Stimulated activated CD4-positive, alpha-beta T cell treated with anti-CD3 and anti-CD28 coated beads, Interleukin-4, amount 100 ng/mL, for 1 hour (primary cell): ENCODE measurements at regions not wholly inside any gene's neighbourhood (a gene's known extent, or its start where the extent isn't known, plus 50 kb on each side); places are given as distances from the start of the nearest gene placed in this dataset.
A peak's percentile ranks its signal among the peaks of the same experiment; 100 is the strongest.

Experiments used
- DNase-seq: peaks from one replicate; pipeline ENCODE4 v3.0.0-alpha.2; 2020

DNA sequence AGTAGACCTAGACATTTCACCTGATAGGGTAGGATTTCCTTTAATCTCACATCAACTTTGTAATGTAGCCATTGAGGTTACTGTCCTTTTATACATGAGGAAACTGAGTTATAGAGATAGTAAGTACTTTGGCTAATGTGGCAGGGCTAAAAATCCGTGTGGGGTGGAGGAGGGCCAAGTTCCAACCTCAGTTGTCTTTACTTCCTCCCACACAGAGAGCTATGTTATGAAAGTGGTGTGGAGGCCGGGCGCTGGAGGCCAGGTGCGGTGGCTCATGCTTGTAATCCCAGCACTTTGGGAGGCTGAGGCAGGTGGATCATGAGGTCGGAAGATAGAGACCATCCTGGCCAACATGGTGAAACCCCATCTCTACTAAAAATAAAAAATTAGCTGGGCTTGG lies 173.3 kb downstream of the PALM2AKAP2 start:
- no peak for DNase-seq

DNA sequence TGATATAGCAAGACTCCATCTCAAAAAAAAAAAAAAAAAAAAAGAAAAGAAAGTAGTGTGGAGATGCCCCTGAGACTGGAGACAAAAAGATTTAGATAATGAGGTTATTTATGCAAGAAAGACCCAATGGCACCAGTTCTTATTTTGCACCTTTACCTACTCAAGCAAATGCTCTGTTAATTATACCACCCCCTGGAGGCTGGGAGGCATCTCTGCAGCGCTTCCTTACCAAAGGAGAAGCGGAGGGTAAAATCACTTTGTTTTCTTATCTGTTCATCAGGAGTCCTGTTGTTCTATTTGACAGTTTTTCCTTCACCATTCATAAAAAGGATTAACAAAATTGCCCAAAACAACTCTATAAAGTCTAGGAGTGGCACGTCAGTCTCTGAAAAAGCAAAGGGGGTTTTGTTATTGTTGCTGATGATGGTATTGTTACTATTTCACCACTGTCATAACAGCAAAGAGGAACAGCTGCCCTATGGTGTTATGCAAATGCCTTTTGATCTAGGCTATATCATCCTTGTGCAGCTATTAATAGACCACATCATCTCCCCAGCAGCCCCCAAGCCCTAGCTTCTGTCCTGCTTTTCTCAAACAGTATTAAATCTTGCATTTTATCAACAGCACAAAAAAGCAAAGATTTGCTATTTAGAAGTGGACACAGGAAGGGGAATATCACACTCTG lies 174.0 kb downstream of the PALM2AKAP2 start:
- DNase-seq = no peak

DNA sequence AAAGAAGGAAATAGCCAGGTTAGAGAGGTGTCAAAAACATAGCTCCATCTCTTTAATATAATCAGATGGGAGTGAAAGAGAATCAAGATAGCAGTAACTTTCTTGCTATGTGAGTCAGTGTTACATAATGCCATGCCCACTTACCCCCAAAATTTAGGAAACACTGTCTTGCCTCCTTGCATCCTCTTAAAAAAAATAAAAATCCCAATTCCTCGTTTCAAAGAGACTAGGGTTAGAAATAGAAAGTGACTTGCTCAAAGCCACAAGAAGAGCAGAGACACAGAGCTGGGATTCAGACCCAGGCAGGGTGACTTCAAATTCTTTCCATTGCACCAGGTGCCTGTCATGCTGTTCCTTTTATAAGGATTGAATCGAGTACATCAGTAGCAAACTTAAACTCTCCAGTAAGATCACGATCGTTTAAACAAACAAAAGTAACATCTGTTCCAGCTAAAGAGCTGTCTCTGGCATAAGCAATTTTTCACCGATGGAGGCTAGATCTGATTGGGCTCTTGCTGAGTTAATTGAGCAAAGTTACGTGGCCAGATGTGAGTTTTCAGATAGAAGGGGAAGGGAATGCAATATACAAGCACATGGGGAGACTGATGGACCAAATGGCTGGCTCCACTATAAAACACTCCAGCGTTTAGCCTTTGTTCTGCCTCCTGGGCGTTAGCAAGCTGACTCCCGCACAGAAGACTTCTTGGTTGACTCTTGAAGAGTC lies 176.9 kb downstream of the PALM2AKAP2 start:
- DNase-seq = no peak

DNA sequence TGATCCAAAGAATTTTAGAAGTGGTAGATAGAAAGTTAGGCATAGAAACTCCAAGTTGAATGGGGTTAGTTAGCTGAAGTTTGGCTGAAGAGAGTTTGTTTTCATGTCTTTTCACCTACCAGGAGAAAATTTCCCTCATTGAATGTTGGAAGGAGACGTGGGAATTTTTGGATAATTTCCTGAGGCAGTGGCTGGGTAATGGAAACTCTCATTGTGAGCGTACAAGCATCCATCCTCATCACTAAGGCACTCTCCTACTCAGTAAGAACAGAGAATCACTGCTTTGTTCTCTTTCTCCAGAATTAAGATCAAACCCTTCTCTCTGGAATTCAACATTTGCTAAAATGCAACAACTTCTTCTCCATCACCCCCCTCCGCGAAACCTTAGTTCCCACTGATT lies 179.7 kb downstream of the PALM2AKAP2 start:
- no peak for DNase-seq

DNA sequence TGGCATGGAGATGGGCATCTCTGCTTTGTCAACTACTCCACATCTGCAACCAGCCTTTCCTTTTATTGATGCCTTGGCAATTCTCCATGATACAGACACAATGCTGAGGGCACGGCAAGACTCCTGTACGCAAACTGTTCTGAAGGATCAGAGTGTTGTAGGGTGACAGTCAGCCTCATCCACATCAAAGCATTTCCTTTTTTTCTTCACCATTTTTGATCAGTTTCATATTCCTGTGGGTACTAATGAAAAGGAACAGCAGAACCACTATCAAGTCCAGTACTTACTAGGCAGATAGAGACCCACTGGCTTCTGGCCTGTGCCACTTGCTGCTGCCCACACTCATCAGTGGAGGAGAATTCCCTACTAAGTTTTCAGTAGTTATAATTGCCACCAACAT lies 181.6 kb downstream of the PALM2AKAP2 start:
- DNase-seq = no peak

DNA sequence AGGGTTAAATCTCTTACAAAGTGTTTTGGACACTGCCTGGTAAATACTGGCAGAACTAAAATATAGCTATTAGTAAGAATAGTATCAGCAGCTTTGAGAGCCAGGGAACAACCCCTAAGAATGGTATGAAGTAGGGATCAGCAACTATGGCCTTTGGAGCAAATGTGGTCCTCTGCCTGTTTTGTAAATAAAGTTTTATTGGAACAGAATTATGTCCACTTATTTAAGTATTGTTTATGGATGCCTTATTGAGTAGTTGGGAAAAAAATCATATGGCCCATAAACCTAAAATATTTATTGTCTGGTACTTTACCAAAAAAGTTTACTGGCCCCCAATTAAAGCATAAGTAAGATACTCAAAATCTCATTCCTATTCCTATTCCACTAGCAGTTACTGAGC lies 182.2 kb downstream of the PALM2AKAP2 start:
- no peak for DNase-seq

DNA sequence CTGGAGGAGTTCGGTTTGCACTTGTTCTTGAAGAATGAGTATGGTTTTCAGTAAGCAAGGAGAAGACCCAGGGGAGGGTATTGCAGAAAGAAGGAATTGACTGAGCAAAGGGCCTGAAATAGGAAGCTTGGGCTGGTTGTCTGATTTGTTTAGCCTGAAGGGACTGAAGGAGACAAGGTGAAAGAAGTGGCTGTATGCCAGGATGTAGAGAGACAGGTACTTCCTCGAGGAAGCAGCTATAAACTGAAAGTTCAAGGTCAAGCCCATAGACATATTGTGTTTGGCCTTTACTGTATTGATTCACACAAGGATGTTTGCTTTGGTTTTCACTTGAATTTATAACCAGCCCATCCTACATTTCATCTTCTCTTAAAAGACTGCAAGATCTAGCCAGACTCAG lies 183.1 kb downstream of the PALM2AKAP2 start:
- no peak for DNase-seq

DNA sequence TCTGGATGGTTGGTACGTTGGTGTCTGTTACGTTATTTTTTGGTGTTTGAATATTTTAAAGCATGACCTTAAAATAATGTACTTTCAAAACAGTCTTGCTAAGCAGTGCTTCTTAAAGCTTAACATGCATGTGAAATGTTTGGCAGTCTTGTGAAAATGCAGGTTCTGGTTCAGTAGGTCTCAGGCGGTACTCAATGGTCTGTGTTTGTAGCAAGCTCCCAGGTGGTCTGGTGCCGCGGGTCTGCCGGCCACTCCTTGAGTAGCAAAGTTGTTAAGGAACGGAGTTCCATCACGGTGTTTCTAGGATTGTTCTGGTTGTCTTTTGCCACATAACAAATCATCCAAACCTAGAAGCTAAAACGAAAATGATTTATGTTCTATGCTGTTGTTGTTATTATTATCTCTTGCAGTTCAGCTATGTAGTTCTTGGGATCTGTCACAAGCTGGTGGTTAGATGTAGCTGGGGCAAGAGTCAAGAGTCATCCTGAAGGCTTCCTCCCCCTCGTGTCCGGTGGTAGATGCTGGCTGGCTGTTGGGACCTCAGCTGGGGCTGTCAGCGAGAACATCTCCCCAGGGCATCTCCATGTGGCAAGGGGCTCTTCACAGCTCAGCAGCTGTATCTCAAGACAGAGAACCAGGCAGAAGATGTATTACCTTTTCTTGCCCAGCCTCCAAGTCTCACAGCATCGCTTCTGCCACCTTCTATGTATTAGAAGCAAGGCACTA lies 186.8 kb downstream of the PALM2AKAP2 start:
- DNase-seq = no peak

DNA sequence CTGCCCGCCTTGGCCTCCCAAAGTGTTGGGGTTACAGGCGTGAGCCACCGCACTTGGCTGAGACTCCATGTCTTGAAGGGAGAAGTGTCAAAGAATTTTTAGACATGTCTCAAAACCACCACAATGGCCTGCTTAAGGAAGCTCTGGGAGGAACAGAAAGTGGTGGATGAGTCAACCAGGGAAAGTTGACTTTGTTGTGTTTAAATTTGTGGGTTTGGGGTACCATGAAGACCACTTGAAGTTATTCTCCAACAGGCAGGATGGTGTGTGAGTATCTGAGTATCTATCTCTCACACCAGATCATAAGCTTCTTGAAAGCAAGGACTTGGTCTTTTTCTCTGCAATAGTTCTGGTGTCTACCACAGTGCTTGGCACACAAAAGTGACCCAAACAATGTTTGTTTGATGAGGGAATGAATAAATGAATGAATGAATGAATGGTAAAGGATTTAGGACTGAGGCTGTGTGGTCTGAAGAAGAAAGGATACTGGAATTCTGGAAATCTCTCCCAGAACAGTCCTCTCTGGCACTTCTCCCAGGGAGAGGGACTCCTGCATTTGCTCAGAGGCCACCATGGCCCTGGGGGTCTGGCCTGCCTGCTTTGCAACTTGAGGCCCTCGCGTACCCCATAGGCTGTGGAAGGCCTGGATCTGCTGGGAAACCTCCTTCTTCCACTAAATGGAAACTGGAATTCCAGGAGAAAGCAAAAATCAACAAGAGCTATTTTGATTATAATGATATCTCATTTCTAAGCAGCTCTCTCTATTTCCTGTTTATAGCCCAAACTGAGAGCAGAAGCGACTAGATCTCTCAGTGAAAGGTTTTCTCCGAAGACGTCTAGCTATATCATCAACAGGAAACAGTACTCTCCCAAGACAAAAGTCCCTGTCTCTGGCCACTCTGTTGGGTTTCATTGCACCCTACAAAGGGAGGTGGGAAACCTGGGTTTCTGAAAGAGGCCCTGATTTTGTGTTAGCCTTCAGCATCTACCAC lies 187.9 kb downstream of the PALM2AKAP2 start:
- no peak for DNase-seq

DNA sequence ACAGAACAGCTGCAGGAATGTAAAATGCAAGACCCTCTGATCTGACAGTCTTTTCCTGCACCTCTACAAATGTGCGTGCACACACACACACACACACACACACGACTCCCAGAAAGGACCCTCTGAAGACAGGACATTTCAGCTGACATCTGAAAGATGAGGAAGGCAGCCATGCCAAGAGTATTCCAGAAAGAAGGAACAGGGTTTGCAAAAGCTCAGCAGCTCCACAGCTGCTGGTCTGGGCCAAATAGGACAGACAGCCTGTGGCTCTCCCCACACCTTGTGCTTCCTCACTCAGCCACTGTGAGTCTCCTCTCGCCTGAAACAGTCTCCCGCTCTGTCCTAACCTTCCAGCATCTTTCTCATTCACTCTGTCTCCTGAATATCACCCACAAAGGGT lies 189.0 kb downstream of the PALM2AKAP2 start:
- no peak for DNase-seq

DNA sequence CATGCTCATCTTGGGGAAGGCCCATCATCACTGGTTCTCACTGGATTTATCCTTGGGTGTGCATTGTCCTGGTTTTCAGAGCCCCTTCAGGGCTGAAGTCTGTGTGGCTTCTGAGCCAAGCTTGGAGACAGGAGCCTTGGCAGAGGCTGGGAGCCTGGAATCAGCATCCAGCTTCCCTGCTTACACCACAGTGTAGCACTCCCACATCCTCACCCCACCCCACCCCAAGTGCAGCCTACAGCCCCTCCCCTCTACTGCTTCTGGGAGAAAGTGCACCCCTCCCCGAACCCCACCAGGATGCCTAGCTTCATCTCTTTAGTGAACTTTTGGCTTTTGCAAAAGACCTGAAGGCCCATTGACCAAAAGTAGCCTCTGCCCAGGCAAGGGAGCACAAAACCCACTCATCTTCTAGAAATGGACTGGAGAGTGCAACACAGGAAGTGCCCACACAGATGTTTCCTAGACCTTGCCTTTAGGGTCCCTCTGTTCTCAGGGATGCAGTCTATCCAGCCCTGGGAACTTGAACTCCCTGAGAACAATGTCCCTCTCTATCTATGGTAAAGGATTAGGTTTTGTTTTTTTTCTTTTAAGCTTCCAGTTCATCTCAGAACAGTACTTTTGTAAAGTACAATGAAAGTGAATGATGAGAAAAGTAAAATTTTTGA lies 189.7 kb downstream of the PALM2AKAP2 start:
- no peak for DNase-seq

DNA sequence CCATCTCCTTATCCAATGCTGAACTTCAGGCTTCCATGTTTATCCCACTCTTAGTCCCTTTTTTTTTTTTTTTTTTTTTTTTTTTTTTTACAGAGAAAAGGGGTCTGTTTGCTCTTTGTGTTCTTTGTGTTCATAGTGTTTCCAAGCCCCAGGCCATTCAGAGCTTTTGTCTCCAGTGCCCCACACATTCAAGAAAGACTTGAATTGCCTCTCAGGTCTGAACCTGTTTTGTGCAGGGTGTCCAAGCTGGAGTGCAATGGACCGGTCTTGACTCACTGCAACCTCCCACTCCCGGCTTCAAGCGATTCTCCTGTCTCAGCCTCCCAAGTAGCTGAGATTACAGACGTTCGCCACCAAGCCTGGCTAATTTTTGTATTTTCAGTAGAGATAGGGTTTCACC lies 191.2 kb downstream of the PALM2AKAP2 start:
- no peak for DNase-seq

DNA sequence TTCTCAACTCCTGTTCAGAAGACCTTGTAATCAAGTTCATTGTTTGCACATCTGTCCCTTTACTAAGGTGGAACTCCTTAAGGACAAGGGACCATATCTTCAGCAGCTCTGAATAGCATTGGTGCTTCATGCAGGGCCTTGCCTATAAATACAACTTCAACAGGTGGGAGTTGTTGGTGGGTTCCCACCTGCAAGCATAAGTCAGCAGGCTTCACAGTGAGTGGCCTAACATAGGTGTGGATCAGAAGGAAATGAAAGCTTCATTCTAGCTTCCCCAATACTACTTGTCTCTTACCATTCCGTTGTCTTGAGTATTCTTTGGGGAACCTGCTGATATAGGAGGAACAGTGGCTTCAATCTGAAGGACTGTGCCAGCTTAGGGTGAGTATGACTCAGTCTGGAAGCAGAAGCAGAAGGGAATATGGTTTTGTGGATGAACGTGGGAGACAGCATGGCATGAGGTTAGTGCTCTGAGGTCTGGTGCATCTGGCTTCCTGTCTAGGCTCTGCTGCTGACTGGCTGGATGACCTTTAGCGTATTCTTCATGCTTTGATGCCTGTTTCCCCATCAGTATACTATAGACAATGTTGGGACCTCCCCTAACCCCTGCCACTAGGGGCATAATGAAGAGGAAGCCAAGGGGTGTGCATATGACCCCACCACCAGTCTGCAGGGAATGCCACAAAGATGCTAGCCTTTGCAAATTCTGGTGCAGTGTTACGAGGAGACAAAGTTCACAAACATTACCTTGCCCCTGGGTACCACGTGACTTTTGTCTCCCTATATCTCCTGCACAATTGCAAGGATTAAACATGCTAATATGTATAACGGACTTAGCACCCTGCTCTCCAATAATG lies 192.3 kb downstream of the PALM2AKAP2 start:
- DNase-seq = no peak

DNA sequence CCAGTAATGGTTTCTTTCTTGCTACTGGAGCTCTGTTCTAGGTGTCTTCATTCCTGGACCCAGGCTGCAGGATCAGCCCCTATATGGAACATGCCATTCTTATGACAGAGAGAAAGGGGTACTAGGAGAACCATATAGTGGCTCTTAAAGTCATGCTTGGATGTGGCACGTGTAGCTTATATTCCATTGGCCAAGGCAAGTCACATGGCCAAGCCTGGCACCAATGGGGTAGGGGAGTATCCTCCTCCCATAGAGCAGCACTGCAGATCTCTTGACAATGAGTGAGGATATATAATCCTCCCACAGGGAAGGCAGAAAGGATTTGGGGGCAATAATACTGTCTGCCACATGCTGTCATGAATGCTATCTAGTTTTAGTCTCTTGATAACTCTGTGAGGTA lies 193.3 kb downstream of the PALM2AKAP2 start:
- DNase-seq = no peak

DNA sequence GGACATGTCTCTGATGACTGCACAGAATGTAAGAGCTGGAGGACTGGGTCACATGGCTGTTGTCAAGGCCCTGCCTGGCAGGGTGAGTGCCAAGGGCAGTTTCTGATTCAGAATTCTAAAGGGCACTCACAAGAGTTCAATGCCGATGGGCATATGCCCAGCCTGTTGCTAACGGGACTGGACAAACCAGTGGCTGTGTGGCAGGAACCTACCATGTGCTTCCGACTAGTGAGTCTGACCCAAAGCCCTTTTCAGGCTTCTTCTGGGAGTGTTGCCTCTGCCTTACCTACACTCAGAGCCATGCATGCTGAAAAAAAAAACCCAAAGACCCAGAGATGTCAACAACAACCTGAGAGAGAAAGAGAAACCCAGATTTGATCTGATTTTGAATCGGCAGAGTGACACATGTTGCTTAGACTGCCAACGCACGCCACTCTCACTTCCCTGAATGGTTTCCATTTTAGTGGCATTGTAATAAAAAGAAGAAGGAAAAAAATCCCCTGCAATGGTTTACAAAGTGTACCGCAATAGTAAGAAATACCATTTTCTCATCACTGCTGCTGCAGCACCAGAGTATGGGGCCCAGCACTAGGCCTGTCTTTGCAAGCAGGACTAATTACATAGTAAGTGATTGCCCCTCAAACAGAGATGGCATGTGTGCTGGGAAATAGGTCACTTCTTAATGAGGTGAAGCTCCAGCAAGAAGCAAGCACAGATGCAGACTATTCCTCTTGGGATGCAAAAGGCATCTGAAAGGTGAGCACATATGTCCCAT lies 194.3 kb downstream of the PALM2AKAP2 start:
- peak; percentile 43 for DNase-seq

DNA sequence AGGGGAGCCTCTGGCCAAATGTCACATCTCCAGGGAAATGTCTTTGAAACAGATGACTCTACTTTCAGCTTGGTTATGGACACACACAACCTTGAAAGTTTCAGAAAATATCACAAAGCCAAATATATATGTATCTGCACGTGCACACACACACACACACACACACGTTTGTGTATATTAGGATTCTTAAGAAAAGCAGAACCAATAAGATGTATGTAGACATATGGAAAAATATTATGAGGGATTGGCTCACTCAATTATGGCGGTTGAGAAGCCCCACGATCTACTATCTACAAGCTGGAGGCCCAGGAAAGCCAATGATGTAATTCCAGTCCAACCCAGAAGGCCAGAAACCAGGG lies 194.9 kb downstream of the PALM2AKAP2 start:
- no peak for DNase-seq

DNA sequence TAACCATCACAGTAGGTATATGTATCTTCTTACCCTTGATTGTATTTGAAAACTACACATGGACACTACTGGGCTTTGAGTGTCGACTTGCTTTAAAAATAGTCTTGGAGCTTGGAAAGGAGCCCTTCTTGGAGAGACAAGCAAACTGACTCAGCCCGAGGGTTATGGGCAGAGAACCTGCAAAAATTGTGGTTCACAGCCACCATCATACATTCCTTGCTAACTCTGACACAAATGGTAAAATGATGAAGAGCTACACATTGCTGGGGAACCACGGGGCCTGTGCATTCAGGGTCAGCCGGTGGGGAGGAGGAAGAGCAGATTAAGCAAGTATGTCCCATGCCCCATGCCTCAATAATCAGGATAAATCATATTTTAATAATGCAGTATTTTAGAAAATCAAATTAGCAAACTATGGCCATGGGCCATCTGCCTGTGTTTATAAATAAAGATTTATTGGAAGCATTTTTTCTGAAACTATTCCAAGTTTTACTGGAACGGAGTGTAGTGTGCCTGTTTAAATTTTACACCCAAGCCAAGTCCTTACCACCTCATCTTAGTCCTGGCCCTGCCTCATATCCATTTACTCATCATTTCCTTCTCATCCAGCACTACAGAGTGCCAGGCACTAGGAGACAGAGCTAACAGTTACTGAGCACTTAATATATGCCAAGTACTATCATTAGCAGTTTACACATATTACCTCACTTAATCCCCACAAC lies 195.7 kb downstream of the PALM2AKAP2 start:
- DNase-seq = no peak

DNA sequence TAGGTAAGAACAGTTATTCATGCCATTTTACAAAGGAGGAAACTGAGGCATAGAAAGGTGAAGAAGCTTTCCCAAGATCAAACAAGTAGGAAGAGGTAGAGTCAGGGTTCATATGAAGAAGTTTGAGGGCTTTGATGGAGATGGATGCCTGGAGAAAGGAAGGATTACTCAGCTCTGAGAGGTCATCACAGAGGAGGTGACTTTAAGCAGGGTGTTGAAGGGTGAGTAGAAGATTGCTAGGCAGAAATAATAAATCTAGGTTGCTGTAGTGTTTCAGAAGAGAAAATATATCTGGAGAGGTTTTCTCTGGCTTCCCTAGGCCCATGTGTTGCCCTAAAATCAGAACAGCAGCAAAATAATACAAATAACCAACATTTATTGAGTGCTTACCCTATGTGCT lies 196.3 kb downstream of the PALM2AKAP2 start:
- no peak for DNase-seq

DNA sequence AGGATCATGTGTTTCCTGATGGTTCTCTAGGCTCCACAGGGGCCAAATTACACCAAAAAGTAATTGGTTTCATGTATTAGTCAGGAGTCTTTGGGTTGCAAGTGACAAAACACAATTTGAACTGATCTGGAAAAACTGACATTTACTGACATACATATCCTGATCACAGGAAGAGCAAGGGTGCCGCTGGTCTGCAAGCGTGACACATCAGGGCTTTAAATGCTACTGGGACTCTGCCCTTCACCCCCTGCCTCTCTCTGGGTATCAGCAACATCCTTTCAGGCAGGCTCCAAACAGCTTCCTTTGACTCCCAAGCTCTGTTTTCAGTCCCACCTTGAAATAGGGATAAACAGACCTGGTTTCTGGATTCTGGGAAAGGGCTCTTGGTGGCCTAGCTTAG lies 197.5 kb downstream of the PALM2AKAP2 start:
- no peak for DNase-seq

DNA sequence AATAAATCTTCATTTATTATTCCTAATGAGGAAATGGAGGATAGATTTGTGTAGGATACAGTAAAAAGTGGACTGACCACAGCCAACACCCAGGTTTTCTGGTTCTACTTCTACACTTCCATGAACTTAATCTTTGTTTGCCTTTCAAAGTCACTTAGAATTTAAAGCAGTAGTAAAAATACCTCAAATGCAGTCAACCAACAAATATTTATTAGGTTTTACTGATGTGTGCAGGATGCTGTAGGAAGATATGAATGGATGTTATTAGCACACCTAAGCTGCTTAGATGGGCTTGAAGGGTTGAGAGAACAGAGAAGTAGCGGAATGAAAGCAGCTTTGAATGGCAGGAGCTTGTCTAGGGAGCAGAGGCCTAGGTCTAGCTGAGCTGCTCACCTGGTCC lies 201.1 kb downstream of the PALM2AKAP2 start:
- no peak for DNase-seq
